IMR-90 (cell line): ENCODE measurements at regions not wholly inside any gene's neighbourhood (a gene's known extent, or its start where the extent isn't known, plus 50 kb on each side); places are given as distances from the start of the nearest gene placed in this dataset.

Experiments
- ATAC-seq: fragments of 200-7000 bp; cut with Tn5 transposase; 2 replicates; pipeline ENCODE4 v1.9.1; 2020; ENCODE audit warnings: low read depth, mild to moderate bottlenecking, moderate library complexity
- BruUV-seq: library from RNA; stranded (reverse); fragments of 400-500 nt; replicated peaks from 2 replicates; lab custom pipeline; 2021; lab: Mats Ljungman, UMichigan
- CTCF ChIA-PET: fragments of 300-600 bp; formaldehyde crosslinking; extraction: SDS; loops from one replicate; lab custom pipeline; 2021; ENCODE audit warnings: antibody characterized with exemption; lab: Yijun Ruan, JAX
- POLR2A ChIA-PET: fragments of 300-600 bp; sonication (Branson Sonifier 250); formaldehyde crosslinking; loops from one replicate; lab custom pipeline; 2022; ENCODE audit warnings: antibody characterized with exemption; ENCODE audit not compliant: unreplicated experiment; lab: Charles Lee
- DNase-seq: peaks from one replicate; pipeline ENCODE4 v3.0.0; 2013
- H2AFZ ChIP-seq: replicated peaks from 2 replicates; pipeline ENCODE3; 2013; ENCODE audit warnings: low read length, mild to moderate bottlenecking; ENCODE audit not compliant: poor library complexity
- H2AK5ac ChIP-seq: 2 replicates; pipeline ENCODE4 v1.6.1; 2013; ENCODE audit warnings: low read depth, low read length, inconsistent platforms
- H2AK9ac ChIP-seq: replicated peaks from 2 replicates; pipeline ENCODE3; 2013; ENCODE audit warnings: mild to moderate bottlenecking, low read depth, low read length, moderate library complexity; ENCODE audit not compliant: poor library complexity
- H2BK120ac ChIP-seq: 2 replicates; pipeline ENCODE4 v1.6.1; 2013; ENCODE audit warnings: low read depth, low read length, inconsistent platforms
- H2BK15ac ChIP-seq: 3 replicates; pipeline ENCODE4 v1.6.1; 2013; ENCODE audit warnings: low read depth, low read length, inconsistent platforms
- H2BK20ac ChIP-seq: 2 replicates; pipeline ENCODE4 v1.6.1; 2013; ENCODE audit warnings: low read depth, mild to moderate bottlenecking, inconsistent platforms, low read length, moderate library complexity
- H2BK5ac ChIP-seq: 2 replicates; pipeline ENCODE4 v1.6.1; 2013; ENCODE audit warnings: mild to moderate bottlenecking, low read depth, low read length, inconsistent platforms; ENCODE audit not compliant: poor library complexity, severe bottlenecking
- H3K14ac ChIP-seq: replicated peaks from 2 replicates; pipeline ENCODE4 v1.6.1; 2013; ENCODE audit warnings: low read depth, low read length, inconsistent platforms
- H3K18ac ChIP-seq: 2 replicates; pipeline ENCODE4 v1.6.1; 2013; ENCODE audit warnings: low read depth, low read length, control low read depth
- H3K23ac ChIP-seq: 2 replicates; pipeline ENCODE4 v1.6.1; 2013; ENCODE audit warnings: low read depth, low read length, inconsistent platforms
- H3K27ac ChIP-seq: 2 replicates; pipeline ENCODE4 v1.5.1; 2013; ENCODE audit warnings: mild to moderate bottlenecking, control low read depth, low read length; ENCODE audit not compliant: insufficient read depth
- H3K27me3 ChIP-seq: 2 replicates; pipeline ENCODE4 v1.6.1; 2013; ENCODE audit warnings: low read length; ENCODE audit not compliant: control insufficient read depth, insufficient read depth
- H3K36me3 ChIP-seq: 2 replicates; pipeline ENCODE4 v1.6.1; 2013; ENCODE audit warnings: low read length, mixed read lengths; ENCODE audit not compliant: control insufficient read depth, insufficient read depth
- H3K4ac ChIP-seq: 2 replicates; pipeline ENCODE4 v1.6.1; 2013; ENCODE audit warnings: low read depth, low read length, inconsistent platforms
- H3K4me1 ChIP-seq: 2 replicates; pipeline ENCODE4 v1.6.1; 2013; ENCODE audit warnings: low read length, mixed read lengths; ENCODE audit not compliant: control insufficient read depth, insufficient read depth
- H3K4me2 ChIP-seq: 2 replicates; pipeline ENCODE4 v1.6.1; 2013; ENCODE audit warnings: low read depth, mild to moderate bottlenecking, control low read depth, low read length, moderate library complexity
- H3K4me3 ChIP-seq: 2 replicates; pipeline ENCODE4 v1.5.1; 2013; ENCODE audit warnings: low read depth, mild to moderate bottlenecking, control low read depth, low read length, moderate library complexity; ENCODE audit not compliant: insufficient read depth
- H3K56ac ChIP-seq: 2 replicates; pipeline ENCODE4 v1.6.1; 2013; ENCODE audit warnings: low read length, inconsistent platforms; ENCODE audit not compliant: insufficient read depth; ENCODE audit errors: extremely low read depth
- H3K79me1 ChIP-seq, 2 experiments: 2 replicates each; pipeline ENCODE4 v1.6.1; 2013; ENCODE audit warnings: low read length in 2 of 2, inconsistent platforms in 1 of 2, low read depth in 1 of 2
- H3K9ac ChIP-seq: 2 replicates; pipeline ENCODE4 v1.6.1; 2013; ENCODE audit warnings: low read depth, low read length, control low read depth
- H3K9me1 ChIP-seq: 2 replicates; pipeline ENCODE4 v1.6.1; 2013; ENCODE audit warnings: low read length, inconsistent platforms; ENCODE audit not compliant: insufficient read depth
- H3K9me3 ChIP-seq: 2 replicates; pipeline ENCODE4 v1.6.1; 2013; ENCODE audit warnings: low read length; ENCODE audit not compliant: control insufficient read depth, insufficient read depth
- H4K20me1 ChIP-seq: 2 replicates; pipeline ENCODE4 v1.6.1; 2013; ENCODE audit warnings: low read length, inconsistent platforms; ENCODE audit not compliant: insufficient read depth
- H4K5ac ChIP-seq: 2 replicates; pipeline ENCODE4 v1.6.1; 2013; ENCODE audit warnings: mild to moderate bottlenecking, low read depth, low read length, control low read depth
- H4K8ac ChIP-seq, 2 experiments: 2 replicates each; pipeline ENCODE4 v1.6.1; 2013; ENCODE audit warnings: low read depth in 2 of 2, low read length in 2 of 2, control low read depth in 1 of 2, inconsistent platforms in 1 of 2
- H4K91ac ChIP-seq: 2 replicates; pipeline ENCODE4 v1.6.1; 2013; ENCODE audit warnings: low read depth, low read length, inconsistent platforms; ENCODE audit not compliant: insufficient read depth
- BHLHE40 ChIP-seq: fragments of 150-350 bp; IDR thresholded peaks from 2 replicates; pipeline ENCODE4 v1.6.1; 2016; ENCODE audit warnings: mild to moderate bottlenecking, low read depth, low read length
- CEBPB ChIP-seq: IDR thresholded peaks from 2 replicates; pipeline ENCODE4 v1.6.1; 2012; ENCODE audit warnings: low read depth, low read length, improper control_type of control experiment
- CHD1 ChIP-seq: IDR thresholded peaks from 2 replicates; pipeline ENCODE4 v1.6.1; 2012; ENCODE audit warnings: low read depth, low read length, improper control_type of control experiment
- FOS ChIP-seq: fragments of 150-350 bp; IDR thresholded peaks from 2 replicates; pipeline ENCODE4 v1.6.1; 2016; ENCODE audit warnings: low read depth, low read length
- MAFK ChIP-seq: IDR thresholded peaks from 2 replicates; pipeline ENCODE4 v1.6.1; 2012; ENCODE audit warnings: low read depth, low read length, improper control_type of control experiment
- MAZ ChIP-seq: IDR thresholded peaks from 2 replicates; pipeline ENCODE4 v1.6.1; 2012; ENCODE audit warnings: low read depth, mild to moderate bottlenecking, low read length, improper control_type of control experiment, moderate library complexity, borderline replicate concordance
- MXI1 ChIP-seq: IDR thresholded peaks from 2 replicates; pipeline ENCODE4 v1.6.1; 2012; ENCODE audit warnings: low read depth, mild to moderate bottlenecking, low read length, moderate library complexity, borderline replicate concordance
- NFE2L2 ChIP-seq: fragments of 150-350 bp; IDR thresholded peaks from 2 replicates; pipeline ENCODE4 v1.6.1; 2016; ENCODE audit warnings: low read depth, mild to moderate bottlenecking, low read length
- POLR2A ChIP-seq: IDR thresholded peaks from 2 replicates; pipeline ENCODE4 v1.6.1; 2012; ENCODE audit warnings: mild to moderate bottlenecking, low read depth, low read length
- RAD21 ChIP-seq: IDR thresholded peaks from 2 replicates; pipeline ENCODE4 v1.6.1; 2012; ENCODE audit warnings: low read length, improper control_type of control experiment
- RCOR1 ChIP-seq: IDR thresholded peaks from 2 replicates; pipeline ENCODE4 v1.6.1; 2012; ENCODE audit warnings: mild to moderate bottlenecking, low read length, improper control_type of control experiment; ENCODE audit not compliant: insufficient replicate concordance
- RFX5 ChIP-seq: IDR thresholded peaks from 2 replicates; pipeline ENCODE4 v1.8.0; 2012; ENCODE audit warnings: low read depth, mild to moderate bottlenecking, low read length, moderate library complexity
- SMC3 ChIP-seq: fragments of 150-350 bp; IDR thresholded peaks from 2 replicates; pipeline ENCODE4 v1.6.1; 2016; ENCODE audit warnings: low read depth, mild to moderate bottlenecking, antibody characterized with exemption, low read length, moderate library complexity
- WGBS, 2 experiments: methylation state at CpG; one replicate each; pipeline versions ENCODE4 v1.1.5 to v1.1.7; 2013; ENCODE audit warnings: missing lambda C conversion rate in 2 of 2; ENCODE audit not compliant: insufficient read length in 1 of 2; ENCODE audit errors: extremely low coverage in 2 of 2; 5-methylcytosine and 5-hydroxymethylcytosine counted together
- dilution Hi-C: fragments of 300-500 bp; cut with HindIII; formaldehyde crosslinking; loops from one replicate; pipeline ENCODE4 v1.14.3; 2018; ENCODE audit warnings: low sequenced_read_pairs; ENCODE audit not compliant: unreplicated experiment
- in situ Hi-C: fragments of 300-500 bp; cut with MboI; formaldehyde crosslinking; loops from 3 replicates; pipeline ENCODE4 v1.14.3; 2019; ENCODE audit warnings: low sequenced_read_pairs, inconsistent platforms, mixed read lengths
- intact Hi-C: fragments of 100-400 bp; cut with micrococcal nuclease; formaldehyde crosslinking; loops from 2 replicates; pipeline ENCODE4 v1.10.0; 2022
- TF ChIP-seq, protein P1 (sequence below): fragments of 150-350 bp; IDR thresholded peaks from 2 replicates; pipeline ENCODE4 v1.6.1; 2016; ENCODE audit warnings: low read depth, mild to moderate bottlenecking, low read length, moderate library complexity, borderline replicate concordance
- TF ChIP-seq, protein P2 (sequence below): fragments of 150-350 bp; IDR thresholded peaks from 2 replicates; pipeline ENCODE4 v1.6.1; 2017; ENCODE audit warnings: mild to moderate bottlenecking, antibody characterized with exemption, low read length, low read depth
- TF ChIP-seq, protein P3 (sequence below): conservative IDR thresholded peaks from 2 replicates; pipeline ENCODE4 v1.5.1; 2012; ENCODE audit warnings: mild to moderate bottlenecking, low read depth, low read length, improper control_type of control experiment

DNA sequence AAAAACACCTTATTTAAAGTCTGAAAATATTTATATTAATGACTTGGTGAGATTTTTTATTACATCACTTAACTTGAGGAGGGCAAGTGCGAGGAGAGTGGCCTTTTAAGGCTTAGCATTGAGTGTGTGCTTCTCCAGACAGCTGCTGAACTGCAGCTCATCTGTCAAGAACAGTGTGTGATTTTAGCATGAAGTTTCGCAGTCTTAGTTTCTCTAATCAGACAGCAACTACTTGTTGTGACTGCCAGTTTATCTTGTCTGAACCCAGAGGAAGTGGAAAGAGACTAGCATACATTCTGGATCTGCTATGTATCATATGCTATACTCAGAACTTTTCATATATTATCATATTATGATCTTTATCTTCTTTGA is 291.7 kb upstream of the ROPN1 start:
- H3K9me1 ChIP-seq, result no peaks in the 10 kb centered on the region
- H2BK5ac ChIP-seq, result no peak overlapping the region
- H3K56ac ChIP-seq, result no peak overlapping the region
- H3K4me1 ChIP-seq, result no peaks in the 10 kb centered on the region
- H2AK9ac ChIP-seq, result no peak overlapping the region
- H4K91ac ChIP-seq, result no peak overlapping the region
- no peak overlapping the region for H2AFZ ChIP-seq
- no peak overlapping the region for H3K18ac ChIP-seq
- H2BK15ac ChIP-seq, result no peak overlapping the region
- dilution Hi-C loops, result no loop called here
- no peak overlapping the region for H2AK5ac ChIP-seq
- no peak overlapping the region for H3K14ac ChIP-seq
- H3K23ac ChIP-seq, result no peak overlapping the region
- H3K4me3 ChIP-seq, result no peak overlapping the region
- H3K27me3 ChIP-seq, result peaks cover 23% of the 10 kb centered on the region
- ChIA-PET CTCF (interaction anchor here (0.6 kb wide), 1 partner anchor 261 kb away, joined by 3 read pairs; no protein-coding TSS in a partner anchor), POLR2A (no interaction called here)
- no peak overlapping the region for H3K9ac ChIP-seq
- BruUV-seq, result no TSS peak
- no peak overlapping the region for H4K8ac ChIP-seq
- in situ Hi-C loops, result loop anchor here (5.0 kb wide), 1 partner anchor 266 kb away; no protein-coding TSS in a partner anchor
- no peak overlapping the region for H2BK120ac ChIP-seq
- no peaks in the 10 kb centered on the region for H4K20me1 ChIP-seq
- WGBS, 2 experiments, result no CpG with 5 or more reads among the region's 2 CpGs
- no peaks in the 10 kb centered on the region for H3K79me1 ChIP-seq
- no peak for DNase-seq
- no peak overlapping the region for H4K5ac ChIP-seq
- no peak overlapping the region for H3K4me2 ChIP-seq
- no peak for TF ChIP-seq MXI1
- TF ChIP-seq CHD1, result no peak
- TF ChIP-seq SMC3, result no peak
- no peak for TF ChIP-seq POLR2A
- TF ChIP-seq NFE2L2, result no peak
- no peak for TF ChIP-seq RFX5
- TF ChIP-seq RAD21, result no peak
- TF ChIP-seq CEBPB, result no peak
- TF ChIP-seq, protein P1, sequence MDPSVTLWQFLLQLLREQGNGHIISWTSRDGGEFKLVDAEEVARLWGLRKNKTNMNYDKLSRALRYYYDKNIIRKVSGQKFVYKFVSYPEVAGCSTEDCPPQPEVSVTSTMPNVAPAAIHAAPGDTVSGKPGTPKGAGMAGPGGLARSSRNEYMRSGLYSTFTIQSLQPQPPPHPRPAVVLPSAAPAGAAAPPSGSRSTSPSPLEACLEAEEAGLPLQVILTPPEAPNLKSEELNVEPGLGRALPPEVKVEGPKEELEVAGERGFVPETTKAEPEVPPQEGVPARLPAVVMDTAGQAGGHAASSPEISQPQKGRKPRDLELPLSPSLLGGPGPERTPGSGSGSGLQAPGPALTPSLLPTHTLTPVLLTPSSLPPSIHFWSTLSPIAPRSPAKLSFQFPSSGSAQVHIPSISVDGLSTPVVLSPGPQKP, result no peak
- no peak for TF ChIP-seq FOS
- TF ChIP-seq RCOR1, result no peak
- TF ChIP-seq BHLHE40, result no peak
- TF ChIP-seq MAZ, result no peak
- TF ChIP-seq, protein P2, sequence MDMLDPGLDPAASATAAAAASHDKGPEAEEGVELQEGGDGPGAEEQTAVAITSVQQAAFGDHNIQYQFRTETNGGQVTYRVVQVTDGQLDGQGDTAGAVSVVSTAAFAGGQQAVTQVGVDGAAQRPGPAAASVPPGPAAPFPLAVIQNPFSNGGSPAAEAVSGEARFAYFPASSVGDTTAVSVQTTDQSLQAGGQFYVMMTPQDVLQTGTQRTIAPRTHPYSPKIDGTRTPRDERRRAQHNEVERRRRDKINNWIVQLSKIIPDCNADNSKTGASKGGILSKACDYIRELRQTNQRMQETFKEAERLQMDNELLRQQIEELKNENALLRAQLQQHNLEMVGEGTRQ, result no peak
- TF ChIP-seq, protein P3, sequence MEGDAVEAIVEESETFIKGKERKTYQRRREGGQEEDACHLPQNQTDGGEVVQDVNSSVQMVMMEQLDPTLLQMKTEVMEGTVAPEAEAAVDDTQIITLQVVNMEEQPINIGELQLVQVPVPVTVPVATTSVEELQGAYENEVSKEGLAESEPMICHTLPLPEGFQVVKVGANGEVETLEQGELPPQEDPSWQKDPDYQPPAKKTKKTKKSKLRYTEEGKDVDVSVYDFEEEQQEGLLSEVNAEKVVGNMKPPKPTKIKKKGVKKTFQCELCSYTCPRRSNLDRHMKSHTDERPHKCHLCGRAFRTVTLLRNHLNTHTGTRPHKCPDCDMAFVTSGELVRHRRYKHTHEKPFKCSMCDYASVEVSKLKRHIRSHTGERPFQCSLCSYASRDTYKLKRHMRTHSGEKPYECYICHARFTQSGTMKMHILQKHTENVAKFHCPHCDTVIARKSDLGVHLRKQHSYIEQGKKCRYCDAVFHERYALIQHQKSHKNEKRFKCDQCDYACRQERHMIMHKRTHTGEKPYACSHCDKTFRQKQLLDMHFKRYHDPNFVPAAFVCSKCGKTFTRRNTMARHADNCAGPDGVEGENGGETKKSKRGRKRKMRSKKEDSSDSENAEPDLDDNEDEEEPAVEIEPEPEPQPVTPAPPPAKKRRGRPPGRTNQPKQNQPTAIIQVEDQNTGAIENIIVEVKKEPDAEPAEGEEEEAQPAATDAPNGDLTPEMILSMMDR, result no peak
- no peak for TF ChIP-seq MAFK
- ATAC-seq, result no peak
- no peak overlapping the region for H3K27ac ChIP-seq
- no peaks in the 10 kb centered on the region for H3K9me3 ChIP-seq
- H3K4ac ChIP-seq, result no peak overlapping the region
- H3K36me3 ChIP-seq, result no peaks in the 10 kb centered on the region
- intact Hi-C loops, result loop anchor here (5.0 kb wide), 3 partner anchors 184 to 251 kb away; partner anchors contain the start of gene KALRN
- H2BK20ac ChIP-seq, result no peak overlapping the region
